GM18867 (cell line): ENCODE measurements at regions not wholly inside any gene's neighbourhood (a gene's known extent, or its start where the extent isn't known, plus 50 kb on each side); places are given as distances from the start of the nearest gene placed in this dataset.
"Not testable (repeated sequence)": the region's sequence is repeated elsewhere in the genome, so short reads cannot be mapped to it uniquely, and the experiment has no call there.

Source experiments
- ATAC-seq: cut with Tn5 transposase; IDR thresholded peaks from one replicate; pipeline ENCODE4 v1.9.1; 2021; ENCODE audit warnings: mild to moderate bottlenecking, moderate library complexity; ENCODE audit not compliant: unreplicated experiment

GRCh38 chr4:134636338-134637051 is 434.9 kb upstream of the PABPC4L start:
- no peak for ATAC-seq

DNA sequence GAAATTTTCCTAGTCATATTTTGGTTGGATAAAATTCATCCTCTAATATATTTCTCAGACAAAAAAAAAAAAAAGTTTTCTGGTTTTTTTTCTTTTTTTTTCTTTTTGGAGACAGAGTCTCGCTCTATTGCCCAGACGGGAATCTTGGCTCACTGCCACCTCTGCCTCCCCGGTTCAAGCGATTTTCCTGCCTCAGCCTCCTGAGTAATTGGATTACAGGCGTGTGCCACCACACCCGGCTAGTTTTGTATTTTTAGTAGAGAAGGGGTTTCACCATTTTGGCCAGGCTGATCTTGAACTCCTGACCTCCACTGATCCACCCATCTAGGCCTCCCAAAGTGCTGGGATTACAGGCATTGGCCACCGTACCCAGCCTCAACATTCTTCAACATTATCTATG is 432.7 kb upstream of the PABPC4L start:
- no peak for ATAC-seq

- ATAC-seq: no peak
These were observed 430.5 kb upstream of the PABPC4L start for GRCh38 chr4:134632056-134632455.

DNA sequence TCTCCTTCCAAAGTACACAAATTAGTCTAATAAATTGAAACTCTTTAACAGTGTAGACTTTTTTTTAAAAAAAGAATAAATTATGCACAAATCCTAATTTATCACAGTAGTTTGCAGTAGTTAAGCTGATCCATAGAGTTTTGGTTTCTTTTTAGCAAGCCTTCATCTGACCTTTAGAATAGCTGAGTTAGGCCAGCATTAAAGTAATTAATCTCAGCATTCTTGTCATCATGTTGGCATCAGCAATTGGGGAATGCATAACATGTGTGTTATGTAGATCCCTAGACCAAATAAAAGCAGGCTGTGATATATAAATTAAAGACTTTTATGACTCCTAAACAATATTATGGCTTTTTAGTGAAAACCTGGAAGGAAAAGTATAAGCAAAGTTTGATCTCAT is 426.5 kb upstream of the PABPC4L start:
- ATAC-seq: no peak

DNA sequence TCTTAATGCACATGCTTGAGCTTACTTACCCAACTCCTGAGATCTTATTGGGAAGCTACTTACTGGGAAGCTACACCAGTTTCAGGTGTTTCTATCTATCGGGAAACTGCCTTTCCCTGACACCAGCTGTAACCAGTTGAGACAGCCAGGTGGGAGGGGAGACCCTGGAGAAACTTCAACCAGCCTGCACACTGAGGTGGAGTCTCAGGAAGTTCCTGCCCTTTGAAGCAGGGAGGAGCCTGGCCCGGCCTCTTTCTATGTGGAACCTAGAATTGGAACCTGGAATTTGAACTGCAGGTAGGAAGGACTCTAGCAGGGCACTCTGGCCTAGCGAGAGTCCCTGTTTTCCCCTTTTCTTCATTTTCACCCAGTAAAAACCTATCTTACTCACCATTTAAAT is 425.8 kb upstream of the PABPC4L start:
- ATAC-seq: no peak

- no peak for ATAC-seq
These were observed 422.8 kb upstream of the PABPC4L start for GRCh38 chr4:134624365-134624764.

DNA sequence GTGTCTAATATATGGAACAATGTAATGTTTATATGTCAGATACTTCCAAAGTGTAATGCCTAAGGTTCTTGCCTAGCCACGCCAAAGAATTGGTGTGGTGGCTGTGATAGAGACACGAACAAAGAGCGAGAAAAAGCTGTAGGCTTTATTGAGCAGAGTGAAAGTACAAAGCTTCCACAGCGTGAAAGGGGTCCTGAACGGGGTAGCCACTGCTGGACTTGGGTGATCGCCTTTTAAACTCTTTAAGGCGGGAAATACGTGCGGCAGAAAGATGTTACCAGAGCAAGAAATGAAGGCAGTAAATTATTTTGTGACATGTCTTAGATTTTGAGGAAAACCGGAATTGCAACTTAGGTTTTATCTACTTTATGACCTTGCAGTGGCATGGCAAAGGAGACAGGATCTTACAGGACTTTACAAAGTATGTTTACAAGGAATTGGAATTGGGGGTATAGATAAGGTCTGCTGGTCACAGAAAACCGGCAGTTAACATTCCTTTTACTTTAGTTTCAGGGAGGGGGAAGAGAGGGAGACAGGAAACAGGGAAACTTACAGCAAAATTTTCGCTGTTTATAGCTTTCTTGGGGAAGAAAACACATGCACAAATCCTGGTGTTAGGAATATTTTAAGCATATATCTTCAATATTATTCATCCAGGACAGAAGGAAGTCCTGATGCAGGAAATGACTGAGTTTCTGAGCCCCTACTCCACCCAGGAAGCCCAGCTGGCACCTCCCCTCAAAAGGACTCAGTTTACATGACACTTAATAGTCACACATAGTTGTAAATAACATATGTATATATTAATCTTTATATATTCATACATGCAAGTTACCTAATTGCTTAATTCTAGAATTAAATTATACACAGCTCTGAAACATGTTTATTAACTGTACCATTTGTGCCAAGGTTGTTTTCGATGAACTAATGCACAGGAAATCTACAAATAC is 421.3 kb upstream of the PABPC4L start:
- ATAC-seq: not testable (repeated sequence)

DNA sequence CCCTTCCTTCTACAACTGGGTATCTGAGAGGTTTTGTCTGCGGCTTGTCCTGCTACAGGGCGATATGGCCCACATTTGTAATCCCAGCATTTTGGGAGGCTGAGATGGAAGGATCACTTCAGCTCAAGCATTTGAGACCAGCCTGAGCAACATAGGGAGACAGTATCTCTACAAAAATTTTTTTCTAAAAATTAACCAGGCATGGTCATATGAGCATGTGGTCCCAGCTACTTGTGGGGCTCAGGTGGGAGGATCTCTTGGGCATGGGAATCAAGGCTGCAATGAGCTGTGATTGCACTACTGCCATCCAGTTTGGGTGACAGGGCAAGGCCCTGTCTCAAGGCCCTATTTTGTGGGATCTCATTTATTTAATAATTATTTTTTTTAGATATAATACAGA is 420.6 kb upstream of the PABPC4L start:
- ATAC-seq: no peak

GRCh38 chr4:134621715-134622114 is 420.1 kb upstream of the PABPC4L start:
- not testable (repeated sequence) for ATAC-seq

DNA sequence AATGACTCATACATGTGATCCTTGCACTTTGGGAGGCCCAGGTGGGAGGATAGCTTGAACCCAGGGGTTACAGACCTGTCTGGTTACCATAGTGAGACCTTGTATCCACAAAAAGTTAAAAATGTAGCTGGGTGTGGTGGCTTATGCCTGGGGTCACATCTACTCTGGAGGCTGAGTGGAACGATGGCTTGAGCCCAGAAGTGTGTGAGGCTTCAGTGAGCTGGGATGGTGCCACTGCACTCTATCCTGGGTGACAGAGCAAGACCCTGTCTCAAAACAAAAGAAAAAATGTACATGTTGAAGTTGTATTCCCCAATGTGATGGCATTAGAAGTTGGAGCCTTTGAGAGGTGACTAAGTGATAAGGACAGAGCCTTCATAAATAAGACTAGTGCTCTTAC is 409.4 kb upstream of the PABPC4L start:
- ATAC-seq: no peak

DNA sequence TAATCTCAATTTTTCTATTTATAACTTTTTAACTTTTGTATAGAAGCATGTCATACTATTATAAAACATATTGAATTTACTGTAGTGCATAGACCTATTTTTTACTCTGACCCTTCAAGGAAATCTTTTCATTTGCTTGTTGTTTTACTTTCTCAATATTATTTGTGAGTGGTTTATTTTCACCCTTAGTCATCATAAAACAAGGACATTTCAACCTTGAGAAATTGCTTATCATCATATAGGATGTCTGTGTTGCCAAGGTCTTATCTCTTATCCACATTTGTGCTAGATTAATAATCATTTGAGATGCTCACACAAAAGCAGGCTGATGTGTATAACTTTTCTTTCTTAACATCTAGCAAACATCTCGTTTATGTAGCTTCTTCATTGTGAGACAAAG is 408.6 kb upstream of the PABPC4L start:
- ATAC-seq: no peak

- ATAC-seq: no peak
These were observed 400.1 kb upstream of the PABPC4L start for GRCh38 chr4:134601706-134602105.

GRCh38 chr4:134591326-134591725 is 389.7 kb upstream of the PABPC4L start:
- no peak for ATAC-seq

GRCh38 chr4:134585972-134586371 is 384.4 kb upstream of the PABPC4L start:
- ATAC-seq: no peak

- no peak for ATAC-seq
These were observed 365.9 kb upstream of the PABPC4L start for GRCh38 chr4:134567461-134567860.

DNA sequence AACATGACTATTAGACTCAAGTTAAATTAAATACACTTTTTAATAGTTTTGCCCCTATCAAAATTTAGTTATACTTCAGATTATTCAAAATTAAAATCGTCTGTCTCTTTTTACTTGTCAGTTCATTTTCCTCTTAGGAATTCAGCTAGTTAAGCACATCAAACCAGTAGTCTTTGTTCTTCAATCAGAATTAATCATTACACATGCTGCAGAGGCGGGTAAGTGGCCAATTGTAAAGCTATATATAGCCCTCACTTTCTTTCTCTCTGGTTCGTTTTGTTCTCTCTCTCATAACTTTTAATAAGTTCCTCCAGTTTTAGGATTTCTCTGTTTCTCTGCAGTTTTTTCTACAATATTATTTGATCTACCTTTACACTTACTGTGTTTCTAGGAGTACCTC is 359.1 kb upstream of the PABPC4L start:
- ATAC-seq: no peak

- no peak for ATAC-seq
These were observed 350.5 kb upstream of the PABPC4L start for GRCh38 chr4:134552063-134552462.

GRCh38 chr4:134551348-134551747 is 349.8 kb upstream of the PABPC4L start:
- no peak for ATAC-seq

DNA sequence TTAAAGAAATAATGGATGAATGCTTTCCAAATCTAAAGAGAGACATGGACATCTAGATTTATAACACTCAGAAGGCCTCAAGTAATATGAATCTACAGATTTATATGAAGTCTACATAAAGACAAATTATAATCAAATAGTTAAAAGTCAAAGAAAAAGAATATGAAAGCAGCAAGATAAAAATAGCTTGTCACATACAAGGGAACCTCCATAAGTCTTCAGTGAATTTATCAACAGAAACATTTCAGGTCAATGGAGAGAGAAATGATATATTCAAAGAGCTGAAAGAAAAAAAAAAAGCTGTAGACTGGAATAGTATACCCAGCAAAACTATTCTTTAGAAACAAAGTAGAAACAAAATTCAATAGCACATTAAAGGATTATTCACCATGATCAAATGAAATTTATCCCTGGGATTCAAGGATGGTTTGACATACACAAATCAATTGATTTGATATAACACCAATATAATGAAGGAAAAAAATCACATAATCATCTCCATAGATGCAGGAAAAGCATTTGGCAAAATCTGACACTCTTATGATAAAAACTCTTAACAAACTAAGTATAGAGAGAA is 346.6 kb upstream of the PABPC4L start:
- ATAC-seq: no peak

- no peak for ATAC-seq
These were observed 344.7 kb upstream of the PABPC4L start for GRCh38 chr4:134546279-134546678.

GRCh38 chr4:134544303-134544770 is 342.7 kb upstream of the PABPC4L start:
- no peak for ATAC-seq

- no peak for ATAC-seq
These were observed 339.0 kb upstream of the PABPC4L start for GRCh38 chr4:134540588-134540987.
